Mucosa of gallbladder (tissue), 1 donor: ENCODE measurements at regions not wholly inside any gene's neighbourhood (a gene's known extent, or its start where the extent isn't known, plus 50 kb on each side); places are given as distances from the start of the nearest gene placed in this dataset.

Experiments used
- DNase-seq: peaks from one replicate; pipeline ENCODE4 v3.0.0-alpha.2; 2020; ENCODE audit warnings: low spot score
- donor health status: DM: no; HTN: no; CAD: no.

- DNase-seq: no peak
These were observed 52.8 kb upstream of the ANO1 start for GRCh38 chr11:70025308-70025707.

DNA sequence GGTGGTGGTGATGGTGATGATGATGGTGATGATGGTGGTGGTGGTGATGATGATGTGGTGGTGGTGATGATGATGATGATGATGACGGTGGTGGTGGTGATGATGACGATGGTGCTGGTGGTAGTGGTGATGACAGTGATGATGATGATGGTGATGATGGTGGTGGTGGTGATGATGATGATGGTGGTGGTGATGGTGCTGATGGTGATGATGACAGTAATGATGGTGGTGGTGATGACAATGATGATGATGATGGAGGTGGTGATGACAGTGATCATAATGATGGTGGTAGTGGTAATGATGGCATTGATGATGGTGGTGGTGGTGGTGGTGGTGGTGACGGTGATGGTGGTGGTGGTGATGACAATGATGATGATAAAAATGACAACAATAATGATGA, 52.1 kb upstream of the ANO1 start:
- DNase-seq: no peak

DNA sequence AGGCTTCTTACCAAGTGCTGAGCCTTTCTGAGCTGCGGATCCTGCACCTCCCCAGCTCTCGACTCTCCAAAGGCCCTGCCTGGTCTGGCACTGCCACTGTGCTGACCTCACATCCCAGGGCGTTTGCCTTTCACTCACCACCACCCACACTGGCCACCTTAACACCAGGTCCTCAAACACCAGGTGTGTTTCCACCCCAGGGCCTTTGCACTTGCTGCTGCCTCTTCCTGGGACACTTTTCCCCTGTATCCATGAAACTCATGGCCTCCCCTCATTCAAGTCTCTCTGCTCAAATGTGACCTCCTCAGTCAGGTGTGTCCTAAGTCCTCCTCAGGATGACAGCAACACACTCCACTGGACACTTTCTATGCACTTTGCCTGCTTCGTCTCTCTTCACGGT, 51.4 kb upstream of the ANO1 start:
- no peak for DNase-seq

- no peak for DNase-seq
These were observed 50.7 kb upstream of the ANO1 start for GRCh38 chr11:70027451-70027850.

DNA sequence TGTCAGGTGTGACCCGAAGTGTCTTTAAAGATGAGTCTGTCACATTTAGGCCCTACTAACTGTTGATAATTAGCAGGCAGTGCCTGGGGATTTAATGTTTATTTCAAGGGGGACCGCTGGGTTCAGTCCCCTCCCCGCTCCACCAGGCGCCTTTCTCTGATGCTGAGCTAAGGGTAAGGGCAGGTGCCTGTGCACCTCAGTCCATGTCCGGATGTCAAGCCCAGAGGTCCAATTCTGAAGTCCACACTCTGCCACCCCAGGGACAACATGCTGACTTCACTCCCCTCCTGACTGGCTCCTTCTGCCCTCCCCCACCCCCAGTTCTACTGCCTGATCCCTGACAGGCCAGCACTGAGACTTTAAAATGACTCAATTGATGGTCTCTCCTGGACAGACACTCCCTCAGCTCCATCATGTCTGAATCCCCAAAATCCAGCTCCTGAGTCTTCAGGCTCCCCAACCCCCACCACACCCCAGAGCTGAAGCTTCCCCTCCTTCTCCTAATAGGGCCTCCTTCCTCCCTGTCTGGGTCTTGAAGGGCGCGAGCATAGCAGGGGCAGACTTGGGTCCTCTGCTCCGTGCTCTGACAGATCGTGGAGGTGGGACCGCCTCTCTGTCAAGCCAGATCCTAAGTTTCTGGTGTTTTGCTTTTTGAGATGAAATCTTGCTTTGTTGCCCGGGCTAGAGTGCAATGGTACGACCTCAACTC, 49.8 kb upstream of the ANO1 start:
- DNase-seq: no peak
